D341Med (cell line): ENCODE measurements at regions not wholly inside any gene's neighbourhood (a gene's known extent, or its start where the extent isn't known, plus 50 kb on each side); places are given as distances from the start of the nearest gene placed in this dataset.
"Not testable (repeated sequence)": the region's sequence is repeated elsewhere in the genome, so short reads cannot be mapped to it uniquely, and the experiment has no call there.

Experiments used
- DNase-seq: peaks from one replicate; pipeline ENCODE4 v3.0.0; 2012; ENCODE audit warnings: low spot score

GRCh38 chr2:238723740-238724320 is 124.1 kb upstream of the TWIST2 start:
- not testable (repeated sequence) for DNase-seq

GRCh38 chr2:238724728-238725127 is 123.2 kb upstream of the TWIST2 start:
- DNase-seq = no peak

GRCh38 chr2:238725298-238725697 is 122.6 kb upstream of the TWIST2 start:
- no peak for DNase-seq

DNA sequence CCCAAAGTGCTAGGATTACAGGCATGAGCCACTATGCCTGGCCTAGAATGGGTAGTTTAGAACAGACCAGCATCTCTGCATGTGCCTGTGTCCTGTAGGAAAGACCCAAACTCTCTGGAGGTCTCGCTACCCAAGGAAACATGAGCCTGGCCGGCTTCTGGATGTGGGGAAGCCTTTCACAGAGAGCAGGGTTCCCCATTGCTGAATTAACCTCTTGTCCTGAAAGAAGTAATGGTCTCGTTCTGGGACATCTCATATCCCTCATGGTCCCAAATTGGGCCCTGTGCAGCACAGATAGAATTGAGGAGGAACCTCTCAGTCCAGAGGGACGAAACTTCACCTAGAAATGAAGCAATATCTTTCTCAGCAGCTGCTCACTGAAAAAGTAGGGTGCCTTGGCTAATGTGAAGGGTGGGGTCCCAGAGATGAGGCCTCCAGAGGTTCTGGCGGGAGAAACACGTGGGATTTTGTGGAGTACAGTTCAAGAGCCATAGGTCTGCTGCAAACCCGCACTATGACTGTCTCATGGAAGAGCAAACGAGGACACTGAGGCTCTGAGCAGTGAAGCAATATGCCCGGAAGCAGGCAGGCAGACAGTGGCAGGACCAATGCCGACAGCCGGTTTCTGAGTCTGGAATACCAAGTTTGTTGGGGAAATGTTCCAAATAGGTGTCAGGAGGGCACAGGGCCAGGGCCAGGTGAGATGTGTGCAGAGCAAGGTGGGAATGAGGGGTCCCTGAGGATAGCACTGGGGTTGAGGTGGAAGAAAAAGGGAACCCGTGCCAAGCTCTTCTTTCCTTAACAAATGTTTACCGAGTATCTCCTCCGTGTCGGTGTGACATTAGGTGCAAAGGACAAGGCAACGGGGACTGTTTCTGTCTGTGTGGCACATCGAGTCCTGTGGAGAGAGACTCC is 121.0 kb upstream of the TWIST2 start:
- DNase-seq = no peak

DNA sequence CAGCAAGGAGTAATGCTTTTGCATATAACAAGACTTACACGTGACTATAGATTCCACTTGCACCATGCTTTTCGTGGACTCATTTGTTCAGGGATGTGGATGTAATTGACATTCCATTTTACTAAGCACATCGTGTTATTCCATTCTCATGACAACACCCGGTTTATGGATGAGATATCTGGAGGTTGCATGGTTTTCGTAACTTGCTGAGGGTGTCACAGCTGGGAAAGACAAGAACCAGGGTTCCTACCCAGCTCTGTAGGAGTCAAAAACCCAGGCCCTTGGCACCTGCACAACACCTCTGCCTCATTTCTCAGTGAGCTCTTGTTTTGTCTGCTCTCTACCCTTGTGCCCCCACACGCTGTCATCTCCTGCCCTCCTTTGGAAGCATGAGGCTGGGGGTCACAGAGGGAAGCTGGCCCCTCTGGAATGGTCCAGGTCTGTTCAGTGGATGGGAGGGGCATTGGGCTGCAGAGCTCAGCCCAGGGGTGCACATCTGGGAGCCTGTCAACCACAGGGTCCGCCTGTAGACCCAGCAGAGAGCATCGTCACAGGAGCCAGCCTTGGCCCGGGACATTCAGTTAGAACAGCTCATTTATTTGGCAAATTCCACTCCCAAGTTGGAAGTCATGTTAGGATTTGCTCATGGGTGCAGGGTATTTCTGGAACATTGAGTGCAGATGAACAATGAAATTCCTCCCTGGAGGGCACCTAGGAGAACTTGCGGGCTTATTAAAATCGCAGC is 120.1 kb upstream of the TWIST2 start:
- DNase-seq = no peak

GRCh38 chr2:238728330-238729260 is 119.3 kb upstream of the TWIST2 start:
- DNase-seq = no peak

- DNase-seq = no peak
These were observed 118.5 kb upstream of the TWIST2 start for GRCh38 chr2:238729261-238729935.

- no peak for DNase-seq
These were observed 117.8 kb upstream of the TWIST2 start for GRCh38 chr2:238730001-238730669.

GRCh38 chr2:238730881-238731280 is 117.0 kb upstream of the TWIST2 start:
- DNase-seq = no peak

DNA sequence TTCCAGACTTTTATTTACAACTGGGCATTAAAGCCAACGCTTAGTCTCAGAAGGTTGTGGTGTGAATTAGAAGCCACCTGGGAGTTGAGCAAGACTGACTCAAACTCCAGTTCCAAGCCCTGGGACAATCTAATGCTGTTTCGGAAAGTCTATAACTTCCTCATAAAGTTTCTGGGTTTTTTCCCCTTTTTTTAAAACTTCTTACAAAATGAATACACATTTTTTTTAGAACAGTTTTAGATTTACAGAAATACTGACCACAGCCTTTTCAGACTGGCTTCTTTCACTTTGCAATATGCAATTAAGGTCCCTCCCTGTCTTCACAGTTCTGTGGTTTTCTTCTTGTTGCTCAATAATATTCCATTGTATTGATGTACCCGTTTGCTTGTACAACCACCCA is 115.9 kb upstream of the TWIST2 start:
- no peak for DNase-seq

DNA sequence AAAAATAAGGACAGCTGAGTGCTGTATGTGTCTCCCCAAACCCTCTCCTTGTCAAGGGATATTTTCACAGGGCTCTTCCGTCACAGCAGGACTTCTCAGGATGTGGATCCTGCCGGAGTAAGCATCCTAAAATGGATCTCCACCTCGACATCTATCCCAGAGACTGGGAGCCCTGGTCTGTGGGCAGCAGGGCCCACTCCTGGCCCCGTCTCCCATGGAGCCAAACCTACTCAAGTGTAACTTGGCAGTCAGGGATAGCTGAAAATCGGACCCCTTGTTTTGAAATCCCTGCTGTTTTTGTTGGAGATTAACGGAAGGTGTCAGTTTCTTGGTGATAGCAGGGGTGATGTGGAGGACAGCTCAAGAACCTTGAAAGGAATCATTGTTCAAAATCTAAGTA is 109.0 kb upstream of the TWIST2 start:
- no peak for DNase-seq

- no peak for DNase-seq
These were observed 108.2 kb upstream of the TWIST2 start for GRCh38 chr2:238739668-238740067.

GRCh38 chr2:238741277-238741676 is 106.6 kb upstream of the TWIST2 start:
- no peak for DNase-seq

- DNase-seq = no peak
These were observed 105.8 kb upstream of the TWIST2 start for GRCh38 chr2:238742066-238742465.

- no peak for DNase-seq
These were observed 105.2 kb upstream of the TWIST2 start for GRCh38 chr2:238742664-238743063.

GRCh38 chr2:238743243-238744065 is 104.4 kb upstream of the TWIST2 start:
- DNase-seq = no peak

- DNase-seq = no peak
These were observed 102.9 kb upstream of the TWIST2 start for GRCh38 chr2:238744951-238745350.

DNA sequence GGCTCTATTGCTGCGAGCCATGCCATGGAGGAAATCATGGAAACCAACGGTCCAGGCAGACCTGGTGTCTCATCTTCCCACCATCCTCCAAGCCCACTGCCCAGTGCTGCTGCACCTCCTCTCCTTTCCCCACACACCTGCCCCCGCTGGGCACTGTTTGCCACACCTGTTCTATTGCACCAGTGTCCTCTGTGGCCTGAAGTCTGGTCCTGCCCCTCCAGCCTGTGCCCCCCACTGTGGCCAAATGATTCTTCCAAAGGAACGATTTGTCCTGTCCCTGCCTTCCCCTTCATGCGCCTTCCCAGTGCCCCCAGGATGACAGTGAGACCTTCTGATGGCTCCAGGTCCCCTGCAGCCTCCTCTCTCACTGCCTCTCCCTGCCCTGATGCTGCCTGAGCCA is 101.9 kb upstream of the TWIST2 start:
- DNase-seq = no peak

DNA sequence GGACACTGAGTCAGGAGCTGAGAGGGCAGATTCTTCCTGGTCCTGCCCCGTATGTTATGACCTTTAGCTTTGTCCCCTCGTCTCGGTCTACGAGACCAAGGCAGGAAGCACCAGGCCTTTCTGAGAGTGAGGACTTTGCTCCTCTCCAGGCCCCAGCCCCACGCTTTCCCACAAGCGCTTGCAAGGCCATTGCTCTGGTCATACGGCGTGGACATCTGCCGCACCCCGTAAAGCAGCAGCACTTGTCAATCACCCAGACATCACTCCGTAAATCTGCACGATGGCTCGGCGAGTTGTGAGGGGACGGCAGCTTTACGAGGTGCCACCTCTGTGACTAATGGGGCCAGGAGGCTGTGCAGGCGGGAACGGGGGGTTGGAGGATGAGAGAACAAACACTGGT is 100.8 kb upstream of the TWIST2 start:
- no peak for DNase-seq

DNA sequence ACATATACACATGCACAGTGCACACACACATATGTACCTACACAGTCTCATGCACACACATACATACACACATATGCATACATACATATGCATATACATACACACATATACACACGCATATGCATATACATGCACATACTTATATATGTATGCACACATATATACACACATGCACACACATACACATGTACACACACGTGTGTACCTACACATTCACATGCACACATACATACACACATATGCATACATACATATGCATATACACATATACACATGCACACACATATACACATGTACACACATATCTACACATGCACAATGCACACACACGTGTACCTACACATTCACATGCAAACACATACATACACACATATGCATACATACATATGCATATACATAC is 100.3 kb upstream of the TWIST2 start:
- DNase-seq = no peak
